Adrenal gland (tissue), 5 donors: ENCODE measurements at regions not wholly inside any gene's neighbourhood (a gene's known extent, or its start where the extent isn't known, plus 50 kb on each side); places are given as distances from the start of the nearest gene placed in this dataset.

ENCODE experiments used
- CTCF ChIP-seq, 6 experiments: fragments of 450-650 bp in 4 of 6; fragments of 200-600 bp in 2 of 6; sonication (generic) in 1 of 6; IDR thresholded peaks; 1 replicate in 5 of 6; 2 replicates in 1 of 6; pipeline versions ENCODE4 v1.5.1 to v1.8.0; 2016 to 2021; ENCODE audit warnings: antibody characterized with exemption in 6 of 6, mild to moderate bottlenecking in 2 of 6, moderate library complexity in 1 of 6
- POLR2A ChIP-seq, 2 donors: fragments of 450-650 bp; IDR thresholded peaks; one replicate each; pipeline ENCODE4 v1.6.1; 2017; ENCODE audit warnings: antibody characterized with exemption in 2 of 2, mild to moderate bottlenecking in 2 of 2, moderate library complexity in 1 of 2
- donor health status: DM: no; HTN: no; CAD: no.

- TF ChIP-seq CTCF (IDR thresholded peaks at IDR 0.05) (no peak), POLR2A (IDR thresholded peaks at IDR 0.05) (no peak)
Measured at GRCh38 chr18:22048932-22049615, 120.3 kb upstream of the GATA6 start.
